ENCODE measurements at regions not wholly inside any gene's neighbourhood (a gene's known extent, or its start where the extent isn't known, plus 50 kb on each side); places are given as distances from the start of the nearest gene placed in this dataset.

DNA sequence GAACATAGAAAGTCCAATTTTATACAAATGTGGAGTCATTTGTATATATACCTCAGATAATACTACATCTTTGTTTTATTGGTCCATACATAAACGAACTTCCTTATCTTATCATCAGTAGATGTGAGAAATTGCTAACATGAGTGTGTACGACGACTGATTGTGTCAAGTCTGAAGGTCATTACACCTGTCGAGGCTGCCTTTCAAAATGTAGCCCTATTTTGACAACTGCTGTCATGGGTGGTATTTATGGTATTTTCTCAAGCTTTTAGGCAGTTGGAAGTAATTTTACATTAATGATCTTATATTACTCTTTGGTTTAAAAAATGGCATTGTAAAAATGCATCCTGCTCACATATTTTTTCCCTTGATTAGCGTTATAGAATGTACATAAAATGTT is 183.7 kb upstream of the DNAJC19 start:
- TF ChIP-seq CTCF (IDR thresholded peaks at IDR 0.05; ENCODE audit: low read depth, low read length) (no peak), EZH2phosphoT487 (IDR thresholded peaks at IDR 0.05; ENCODE audit: low read depth) (no peak)

All from OCI-LY3 (cell line).